IPS-18a (cell line): ENCODE measurements at regions not wholly inside any gene's neighbourhood (a gene's known extent, or its start where the extent isn't known, plus 50 kb on each side); places are given as distances from the start of the nearest gene placed in this dataset.

ENCODE experiments used
- H3K27ac ChIP-seq: one replicate; pipeline ENCODE4 v1.5.1; 2013; ENCODE audit warnings: low read length
- H3K27me3 ChIP-seq: one replicate; pipeline ENCODE4 v1.6.1; 2013; ENCODE audit warnings: mild to moderate bottlenecking, low read length; ENCODE audit not compliant: control insufficient read depth, insufficient read depth
- H3K36me3 ChIP-seq: one replicate; pipeline ENCODE4 v1.6.1; 2013; ENCODE audit warnings: low read depth, low read length; ENCODE audit not compliant: control insufficient read depth
- H3K4me1 ChIP-seq: one replicate; pipeline ENCODE4 v1.6.1; 2013; ENCODE audit warnings: low read depth, low read length; ENCODE audit not compliant: control insufficient read depth
- H3K4me3 ChIP-seq: one replicate; pipeline ENCODE4 v1.5.1; 2013; ENCODE audit warnings: low read length
- H3K9ac ChIP-seq: one replicate; pipeline ENCODE4 v1.6.1; 2013; ENCODE audit warnings: mild to moderate bottlenecking, low read length, moderate library complexity
- H3K9me3 ChIP-seq: one replicate; pipeline ENCODE4 v1.6.1; 2013; ENCODE audit warnings: low read depth, low read length; ENCODE audit not compliant: control insufficient read depth

GRCh38 chr15:95716708-95717107 lies 613.8 kb upstream of the NR2F2 start:
- Histone ChIP-seq H3K9ac (no peak overlapping the region), H3K4me1 (peaks cover 11% of the 10 kb centered on the region), H3K27ac (no peak overlapping the region), H3K4me3 (no peak overlapping the region), H3K36me3 (no peaks in the 10 kb centered on the region), H3K9me3 (no peaks in the 10 kb centered on the region), H3K27me3 (no peaks in the 10 kb centered on the region)

DNA sequence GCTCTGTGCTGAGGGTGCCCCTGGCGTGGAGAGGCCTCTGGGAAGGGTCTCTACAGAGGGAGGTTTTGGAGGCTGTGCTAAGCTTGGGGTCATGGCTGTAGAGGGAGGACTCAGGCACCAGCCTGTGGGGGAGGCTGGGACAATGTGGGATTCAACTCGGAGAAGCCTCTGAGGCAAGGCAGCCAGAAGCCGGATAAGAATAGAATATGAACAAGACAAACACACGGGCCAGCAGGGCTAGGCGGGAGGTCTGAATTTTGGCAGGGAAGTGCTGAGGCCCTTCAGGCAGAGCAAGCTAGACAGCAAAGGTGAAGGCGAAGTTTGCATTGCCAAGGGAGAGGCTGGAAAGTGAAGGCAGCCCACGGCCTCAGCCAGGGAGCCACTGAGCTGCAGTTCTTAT lies 612.1 kb upstream of the NR2F2 start:
- peaks cover 11% of the 10 kb centered on the region for H3K4me1 ChIP-seq
- no peaks in the 10 kb centered on the region for H3K9me3 ChIP-seq
- no peak overlapping the region for H3K4me3 ChIP-seq
- H3K27ac ChIP-seq, result no peak overlapping the region
- H3K36me3 ChIP-seq, result no peaks in the 10 kb centered on the region
- no peak overlapping the region for H3K9ac ChIP-seq
- no peaks in the 10 kb centered on the region for H3K27me3 ChIP-seq

GRCh38 chr15:95724908-95725633 lies 605.4 kb upstream of the NR2F2 start:
- Histone ChIP-seq H3K36me3 (no peaks in the 10 kb centered on the region), H3K27me3 (no peaks in the 10 kb centered on the region), H3K9ac (no peak overlapping the region), H3K27ac (no peak overlapping the region), H3K9me3 (no peaks in the 10 kb centered on the region), H3K4me3 (no peak overlapping the region), H3K4me1 (no peaks in the 10 kb centered on the region)

GRCh38 chr15:95726891-95727290 lies 603.6 kb upstream of the NR2F2 start:
- no peak overlapping the region for H3K9ac ChIP-seq
- H3K4me3 ChIP-seq, result no peak overlapping the region
- no peaks in the 10 kb centered on the region for H3K36me3 ChIP-seq
- H3K4me1 ChIP-seq, result no peaks in the 10 kb centered on the region
- H3K27me3 ChIP-seq, result no peaks in the 10 kb centered on the region
- no peaks in the 10 kb centered on the region for H3K9me3 ChIP-seq
- H3K27ac ChIP-seq, result no peak overlapping the region

- Histone ChIP-seq H3K9ac (no peak overlapping the region), H3K9me3 (no peaks in the 10 kb centered on the region), H3K4me1 (peaks cover 5% of the 10 kb centered on the region), H3K27me3 (no peaks in the 10 kb centered on the region), H3K36me3 (no peaks in the 10 kb centered on the region), H3K27ac (no peak overlapping the region), H3K4me3 (no peak overlapping the region)
Measured at GRCh38 chr15:95733931-95734330, 596.6 kb upstream of the NR2F2 start.

GRCh38 chr15:95734422-95735316 lies 595.8 kb upstream of the NR2F2 start:
- Histone ChIP-seq H3K27ac (no peak overlapping the region), H3K4me1 (peaks cover 5% of the 10 kb centered on the region), H3K4me3 (no peak overlapping the region), H3K9me3 (no peaks in the 10 kb centered on the region), H3K9ac (no peak overlapping the region), H3K27me3 (no peaks in the 10 kb centered on the region), H3K36me3 (no peaks in the 10 kb centered on the region)

GRCh38 chr15:95737060-95737459 lies 593.4 kb upstream of the NR2F2 start:
- H3K27ac ChIP-seq, result no peak overlapping the region
- H3K9ac ChIP-seq, result no peak overlapping the region
- H3K9me3 ChIP-seq, result no peaks in the 10 kb centered on the region
- H3K27me3 ChIP-seq, result no peaks in the 10 kb centered on the region
- no peaks in the 10 kb centered on the region for H3K36me3 ChIP-seq
- H3K4me1 ChIP-seq, result peaks cover 5% of the 10 kb centered on the region
- H3K4me3 ChIP-seq, result no peak overlapping the region

DNA sequence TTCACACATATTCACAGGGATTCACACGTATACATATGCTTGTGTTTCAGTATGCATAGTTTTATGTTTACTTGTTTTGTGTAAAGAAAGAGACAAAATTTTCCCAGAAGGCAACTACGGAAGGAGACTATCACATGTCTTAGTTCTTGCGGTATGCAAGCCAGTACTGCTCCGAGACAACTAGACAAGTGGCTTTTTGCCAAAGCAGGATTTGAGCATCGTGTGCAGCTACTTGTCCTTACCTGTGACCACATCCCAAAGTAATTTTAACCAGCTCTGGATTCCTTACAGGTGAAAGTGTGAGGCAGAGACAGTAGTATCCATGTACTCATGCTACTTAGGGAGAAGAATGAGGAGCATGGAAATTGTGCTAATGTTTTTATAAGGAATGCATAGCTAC lies 591.4 kb upstream of the NR2F2 start:
- H3K36me3 ChIP-seq, result no peaks in the 10 kb centered on the region
- H3K27ac ChIP-seq, result no peak overlapping the region
- H3K4me1 ChIP-seq, result peaks cover 2% of the 10 kb centered on the region
- no peak overlapping the region for H3K4me3 ChIP-seq
- no peaks in the 10 kb centered on the region for H3K27me3 ChIP-seq
- H3K9ac ChIP-seq, result no peak overlapping the region
- no peaks in the 10 kb centered on the region for H3K9me3 ChIP-seq

DNA sequence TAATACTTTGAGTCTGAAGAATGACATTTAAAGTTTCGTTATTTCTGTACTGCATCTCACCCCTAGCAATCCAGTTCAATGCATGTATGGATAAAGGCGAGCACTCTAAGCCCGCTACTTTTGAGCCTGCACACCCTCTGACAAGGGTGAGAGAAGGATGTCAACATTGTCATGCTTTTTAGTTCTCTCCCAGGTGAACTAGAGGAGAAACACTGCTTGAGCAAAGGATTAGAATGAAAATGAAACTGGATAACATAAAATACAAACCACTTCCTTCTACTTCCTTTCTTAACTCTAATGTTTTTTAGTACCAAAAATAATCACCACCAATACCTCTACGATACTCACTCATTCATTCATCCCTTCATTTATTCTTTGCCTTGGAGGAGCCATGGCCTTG lies 588.7 kb upstream of the NR2F2 start:
- no peaks in the 10 kb centered on the region for H3K9me3 ChIP-seq
- no peak overlapping the region for H3K9ac ChIP-seq
- no peaks in the 10 kb centered on the region for H3K4me1 ChIP-seq
- no peaks in the 10 kb centered on the region for H3K36me3 ChIP-seq
- no peaks in the 10 kb centered on the region for H3K27me3 ChIP-seq
- H3K4me3 ChIP-seq, result no peak overlapping the region
- H3K27ac ChIP-seq, result no peak overlapping the region

- no peak overlapping the region for H3K4me3 ChIP-seq
- no peaks in the 10 kb centered on the region for H3K36me3 ChIP-seq
- H3K27me3 ChIP-seq, result no peaks in the 10 kb centered on the region
- H3K9ac ChIP-seq, result no peak overlapping the region
- H3K9me3 ChIP-seq, result no peaks in the 10 kb centered on the region
- H3K4me1 ChIP-seq, result no peaks in the 10 kb centered on the region
- no peak overlapping the region for H3K27ac ChIP-seq
Measured at GRCh38 chr15:95742256-95742655, 588.2 kb upstream of the NR2F2 start.

DNA sequence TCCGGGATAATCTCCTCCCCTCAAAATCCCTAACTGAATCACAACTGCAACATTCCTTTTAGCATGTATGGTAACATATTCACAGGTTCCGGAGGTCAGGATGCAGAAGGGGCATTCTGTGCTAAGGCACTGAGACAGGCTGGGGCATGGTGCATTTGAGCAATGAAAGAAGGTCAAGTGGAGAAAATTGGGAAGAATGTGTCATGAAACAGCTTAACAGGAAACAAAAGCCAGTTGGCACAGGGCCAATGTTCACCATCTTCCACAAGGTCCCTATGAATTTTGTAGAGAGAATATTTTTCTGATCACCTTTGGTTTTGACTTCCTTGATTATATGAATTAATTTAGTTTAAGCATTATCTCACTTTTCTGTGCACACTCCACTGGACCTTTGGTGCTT lies 587.7 kb upstream of the NR2F2 start:
- H3K36me3 ChIP-seq, result no peaks in the 10 kb centered on the region
- H3K9me3 ChIP-seq, result no peaks in the 10 kb centered on the region
- H3K4me3 ChIP-seq, result no peak overlapping the region
- H3K9ac ChIP-seq, result no peak overlapping the region
- no peaks in the 10 kb centered on the region for H3K4me1 ChIP-seq
- H3K27me3 ChIP-seq, result no peaks in the 10 kb centered on the region
- H3K27ac ChIP-seq, result no peak overlapping the region

DNA sequence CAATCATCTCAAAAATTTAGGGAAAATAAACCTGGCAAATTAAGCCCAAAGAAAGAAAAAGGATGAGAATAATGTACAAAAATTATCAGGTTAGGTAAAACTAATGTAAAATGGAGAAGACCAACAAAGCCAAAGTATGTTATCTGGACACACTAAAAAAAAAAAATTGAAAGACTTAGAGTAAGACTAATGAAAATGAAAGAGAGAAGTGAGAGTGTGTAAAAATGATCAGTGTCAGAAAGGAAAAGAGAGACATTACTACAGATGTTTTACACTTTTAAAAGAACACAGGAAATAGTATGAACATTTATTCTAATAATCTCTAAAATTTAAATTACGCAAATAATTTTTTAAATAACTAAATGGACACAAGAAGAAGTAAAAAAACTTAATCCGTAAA lies 573.3 kb upstream of the NR2F2 start:
- no peaks in the 10 kb centered on the region for H3K4me1 ChIP-seq
- H3K4me3 ChIP-seq, result no peak overlapping the region
- no peak overlapping the region for H3K27ac ChIP-seq
- H3K27me3 ChIP-seq, result peaks cover 11% of the 10 kb centered on the region
- no peaks in the 10 kb centered on the region for H3K36me3 ChIP-seq
- no peak overlapping the region for H3K9ac ChIP-seq
- no peaks in the 10 kb centered on the region for H3K9me3 ChIP-seq
